ENCODE measurements at regions not wholly inside any gene's neighbourhood (a gene's known extent, or its start where the extent isn't known, plus 50 kb on each side); places are given as distances from the start of the nearest gene placed in this dataset.

GRCh38 chr3:118710532-118710931 lies 324.1 kb downstream of the IGSF11 start:
- H3K36me3 ChIP-seq (ENCODE audit: control insufficient read depth in 2 of 4, insufficient read depth in 4 of 4, low read length in 3 of 4), result no peaks in the 10 kb centered on the region
- H2BK15ac ChIP-seq (ENCODE audit: low read length), result no peak overlapping the region
- no peak overlapping the region for H3K4me2 ChIP-seq (ENCODE audit: insufficient read depth in 1 of 2, low read depth in 2 of 2, low read length in 2 of 2)
- H4K20me1 ChIP-seq (replicated peaks in 1 of 2; ENCODE audit: control insufficient read depth in 1 of 2, insufficient read depth in 2 of 2, low read length in 2 of 2), result no peaks in the 10 kb centered on the region
- DNase-seq (ENCODE audit: low read depth in 1 of 2, low spot score in 2 of 2), result no peak
- no peak overlapping the region for H4K5ac ChIP-seq (ENCODE audit: insufficient read length, low read depth, low read length)
- H3K27ac ChIP-seq (ENCODE audit: low read depth, low read length), result no peak overlapping the region
- H3K27me3 ChIP-seq (replicated peaks in 1 of 4; ENCODE audit: control insufficient read depth in 3 of 4, extremely low read depth in 1 of 4, insufficient read depth in 3 of 4, low read length in 3 of 4), result no peaks in the 10 kb centered on the region
- H3K9me3 ChIP-seq (ENCODE audit: insufficient read depth in 2 of 2, low read depth in 1 of 2, low read length in 1 of 2), result no peaks in the 10 kb centered on the region
- no peak overlapping the region for H3K4ac ChIP-seq (replicated peaks; ENCODE audit: insufficient read length, low read depth, low read length)
- no peak overlapping the region for H4K8ac ChIP-seq (ENCODE audit: extremely low read depth, insufficient read depth, low read length)
- H3K4me3 ChIP-seq (ENCODE audit: extremely low read depth in 1 of 4, insufficient read depth in 2 of 4, low read depth in 3 of 4, low read length in 4 of 4), result no peak overlapping the region
- H2BK12ac ChIP-seq (ENCODE audit: low read depth, low read length), result no peak overlapping the region
- no peak overlapping the region for H2AFZ ChIP-seq (ENCODE audit: low read length)
- no peak overlapping the region for H2AK5ac ChIP-seq (ENCODE audit: low read depth, low read length)
- no peak for TF ChIP-seq NANOG (IDR thresholded peaks at IDR 0.05; ENCODE audit: insufficient read depth, low read depth, low read length, poor library complexity, severe bottlenecking)
- no peaks in the 10 kb centered on the region for H3K79me2 ChIP-seq (ENCODE audit: control insufficient read depth in 1 of 2, insufficient read depth in 2 of 2, low read length in 2 of 2)
- no peaks in the 10 kb centered on the region for H3K23me2 ChIP-seq (ENCODE audit: low read depth, low read length)
- H2BK120ac ChIP-seq (replicated peaks; ENCODE audit: low read depth, low read length), result no peak overlapping the region
- no peaks in the 10 kb centered on the region for H3K4me1 ChIP-seq (replicated peaks in 1 of 4; ENCODE audit: control insufficient read depth in 3 of 4, insufficient read depth in 4 of 4, low read length in 3 of 4)
- H3K18ac ChIP-seq (ENCODE audit: extremely low read depth, low read length), result no peak overlapping the region
- ChIA-PET CTCF (ENCODE audit: partially characterized antibody) (no interaction called here), POLR2A (ENCODE audit: partially characterized antibody) (no interaction called here)
- no peak overlapping the region for H3K9ac ChIP-seq (replicated peaks in 1 of 4; ENCODE audit: extremely low read depth in 1 of 4, low read depth in 3 of 4, low read length in 3 of 4)
- no peak overlapping the region for H3K56ac ChIP-seq (replicated peaks; ENCODE audit: insufficient read length, low read depth, low read length)
- no peak overlapping the region for H2BK5ac ChIP-seq (ENCODE audit: low read depth, low read length)
- WGBS, 2 experiments (ENCODE audit: extremely low coverage in 1 of 2, insufficient coverage in 1 of 2, insufficient read length in 1 of 2, insufficient replicate concordance in 2 of 2, low coverage in 1 of 2, low lambda C conversion rate in 2 of 2, missing lambda C conversion rate in 1 of 2), result 80% methylated on average over 2 of the region's 2 CpGs; no CpG with 5 or more reads in 1 of the 2 experiments
- no peak overlapping the region for H2BK20ac ChIP-seq (ENCODE audit: low read length)
- no peak overlapping the region for H4K91ac ChIP-seq (replicated peaks; ENCODE audit: insufficient read length, low read length)
- no peak for FAIRE-seq
- H3K79me1 ChIP-seq (ENCODE audit: low read depth, low read length), result no peaks in the 10 kb centered on the region
- H3K14ac ChIP-seq (ENCODE audit: insufficient read length), result no peak overlapping the region
- no peak overlapping the region for H3K23ac ChIP-seq (ENCODE audit: insufficient read length)
